NCI-H128 (cell line): ENCODE measurements at regions not wholly inside any gene's neighbourhood (a gene's known extent, or its start where the extent isn't known, plus 50 kb on each side); places are given as distances from the start of the nearest gene placed in this dataset.

Experiments
- DNase-seq: peaks from one replicate; lab custom pipeline; 2025; ENCODE audit not compliant: unreplicated experiment; lab: John Stamatoyannopoulos, UW

DNA sequence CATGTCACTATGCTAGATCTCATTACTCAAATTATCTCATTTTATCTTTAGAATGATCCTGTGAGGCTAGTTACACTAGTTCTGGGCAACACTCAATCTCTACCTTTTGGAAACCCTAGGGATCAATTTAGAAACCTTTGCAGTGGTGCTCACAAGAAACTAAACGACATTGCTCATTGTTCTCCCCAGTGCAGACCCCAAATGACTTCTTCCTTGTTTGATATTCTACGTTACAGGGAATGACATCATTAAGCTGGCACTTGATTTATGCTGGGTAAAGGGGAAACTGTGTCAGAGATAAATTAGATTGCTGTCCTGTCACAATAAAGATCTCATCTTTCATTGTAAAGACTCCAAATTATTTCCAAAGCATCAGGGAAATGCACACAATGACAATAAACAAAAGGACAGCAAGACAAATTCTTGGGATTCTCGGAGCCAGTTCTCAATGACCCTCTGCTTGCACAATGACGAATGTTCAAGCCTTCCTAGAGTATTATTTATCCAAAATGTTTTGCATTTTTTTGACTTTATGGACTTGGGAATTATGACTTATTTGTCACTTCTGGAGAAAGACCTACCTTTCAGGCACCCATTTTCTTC is 1121.8 kb upstream of the TENM4 start:
- no peak for DNase-seq

- DNase-seq = no peak
Measured at GRCh38 chr11:80559942-80560341, 1119.1 kb upstream of the TENM4 start.

- DNase-seq = no peak
Measured at GRCh38 chr11:80553565-80553964, 1112.7 kb upstream of the TENM4 start.

GRCh38 chr11:80542704-80543103 is 1101.9 kb upstream of the TENM4 start:
- DNase-seq = no peak

GRCh38 chr11:80538040-80538439 is 1097.2 kb upstream of the TENM4 start:
- DNase-seq = no peak

DNA sequence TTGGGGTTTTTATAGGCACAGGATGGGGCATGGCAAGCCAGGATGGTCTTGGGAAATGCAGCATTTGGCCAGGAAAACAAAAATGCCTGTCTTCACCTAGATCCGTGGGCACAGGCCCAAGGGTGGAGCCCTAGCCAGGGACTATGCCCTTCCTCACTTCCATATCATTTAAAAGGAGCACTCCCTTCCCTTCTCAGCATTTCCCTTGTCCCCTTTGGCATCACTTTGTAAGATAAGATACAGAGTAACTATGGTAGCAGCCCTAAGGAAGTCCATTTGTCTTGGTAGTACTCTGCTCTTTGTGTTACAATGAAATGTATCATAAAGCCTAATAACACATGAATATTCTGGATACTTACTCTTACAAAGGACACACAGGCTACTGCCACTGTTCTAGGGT is 1092.6 kb upstream of the TENM4 start:
- no peak for DNase-seq

DNA sequence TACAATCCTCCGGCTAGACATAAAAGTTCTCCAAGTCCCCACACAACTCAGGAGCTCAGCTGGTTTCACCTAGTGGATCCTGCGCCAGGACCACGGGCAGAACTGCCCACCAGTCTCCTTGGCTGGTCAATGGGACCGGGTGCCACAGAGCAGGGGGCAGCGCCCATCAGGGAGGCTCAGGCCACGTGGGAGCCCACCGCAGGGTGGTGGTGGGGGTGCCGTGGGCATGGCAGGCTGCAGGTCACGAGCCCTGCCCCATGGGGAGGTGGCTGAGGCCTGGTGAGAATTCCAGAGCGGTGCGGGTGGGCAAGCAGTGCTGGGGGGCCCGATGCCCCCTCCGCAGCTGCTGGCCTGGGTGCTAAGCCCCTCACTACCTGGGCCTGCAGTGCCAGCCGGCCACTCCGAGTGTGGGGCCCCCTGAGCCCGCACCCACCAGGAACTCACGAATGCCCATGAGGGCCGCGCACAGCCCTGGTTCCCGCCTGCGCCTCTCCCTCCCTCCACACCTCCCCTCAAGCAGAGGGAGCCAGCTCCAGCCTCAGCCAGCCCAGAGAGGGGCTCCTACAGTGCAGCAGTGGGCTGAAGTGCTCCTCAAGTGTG is 1091.9 kb upstream of the TENM4 start:
- no peak for DNase-seq

DNA sequence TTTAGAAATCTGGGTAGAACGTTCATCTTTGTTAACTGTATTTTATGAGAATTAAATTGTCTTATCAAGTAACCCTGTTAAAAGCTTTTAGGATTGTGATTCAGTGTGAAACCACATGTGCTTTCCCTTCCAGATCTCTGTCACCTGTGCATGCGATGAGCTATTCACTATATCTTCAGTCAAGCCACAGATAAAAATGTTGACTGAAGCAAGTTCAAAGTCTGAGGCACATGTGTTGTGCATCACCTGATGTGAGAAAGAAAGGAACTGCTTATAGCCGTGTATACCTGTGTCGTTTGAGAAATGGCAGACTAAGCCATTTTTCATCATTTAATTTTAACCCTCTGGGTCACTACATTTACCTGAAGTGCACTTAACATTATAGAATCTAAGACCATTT is 1088.9 kb upstream of the TENM4 start:
- DNase-seq = no peak

DNA sequence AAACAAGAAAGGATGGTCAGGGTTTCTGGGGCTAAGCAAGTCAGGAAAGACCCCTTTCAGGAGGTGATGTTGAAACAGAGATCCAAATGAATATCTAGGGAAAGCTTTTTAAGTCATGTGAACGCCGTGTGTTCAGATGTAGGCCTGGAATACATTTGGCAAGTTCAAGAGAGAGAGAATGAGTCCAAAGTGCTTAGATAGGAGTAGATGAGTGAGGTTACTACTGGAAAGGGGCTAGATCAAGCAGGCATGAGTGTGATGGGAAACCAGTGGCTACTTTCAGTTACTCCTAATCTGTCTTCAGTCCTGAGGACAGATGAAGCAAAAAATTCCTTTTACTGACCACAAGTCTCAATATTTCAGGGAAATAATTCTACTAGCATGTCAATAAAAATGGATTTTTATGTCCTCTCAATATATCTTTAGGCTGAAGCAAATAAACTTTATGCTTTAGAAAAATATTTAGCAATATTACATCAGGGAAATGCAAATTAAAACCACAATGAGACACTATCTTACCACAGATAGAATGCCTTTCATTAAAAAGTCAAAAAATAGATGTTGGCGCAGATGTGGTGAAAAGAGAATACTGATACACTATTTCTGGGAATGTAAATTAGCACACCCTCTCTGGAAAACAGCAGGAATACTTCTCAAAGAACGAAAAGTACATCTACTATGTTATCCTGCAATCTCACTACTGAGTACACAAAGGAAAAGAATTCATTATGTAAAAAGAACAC is 1085.0 kb upstream of the TENM4 start:
- DNase-seq = no peak

DNA sequence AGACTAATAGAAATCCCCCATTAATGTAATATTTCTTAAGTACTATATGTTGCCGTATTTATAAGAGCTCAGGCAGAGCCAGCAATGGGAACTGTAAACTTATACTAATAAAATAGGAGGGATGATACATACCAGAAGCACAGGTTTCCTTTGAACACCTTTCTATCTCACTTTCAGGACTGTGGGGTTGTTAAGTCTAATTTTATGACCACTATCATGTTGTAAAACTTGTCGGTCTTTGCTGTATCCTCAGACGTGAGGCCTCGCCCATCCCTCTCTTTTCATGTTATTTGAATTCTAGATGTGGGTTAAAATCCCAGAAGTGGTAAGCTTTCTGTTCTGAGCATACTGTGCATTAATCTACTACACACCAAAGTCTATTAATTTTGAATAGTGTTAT is 1083.5 kb upstream of the TENM4 start:
- DNase-seq = no peak

DNA sequence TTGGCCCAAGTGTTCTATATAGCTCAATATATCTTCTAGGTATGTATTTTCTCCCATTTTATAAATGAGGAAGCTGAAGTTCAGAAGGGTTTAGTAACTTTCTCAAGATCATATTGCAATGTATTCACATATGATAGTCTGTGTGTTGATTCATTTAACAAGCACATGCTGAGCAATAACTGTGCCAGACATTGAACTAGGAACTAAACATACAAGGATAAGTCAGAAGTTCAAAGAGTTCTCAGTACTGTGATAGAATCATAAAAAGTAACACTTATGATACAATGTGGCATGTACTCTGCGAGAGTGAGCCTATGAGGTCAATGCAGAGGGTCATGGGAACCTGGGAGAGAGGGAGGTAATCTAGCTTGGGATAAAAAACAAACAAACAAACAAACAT is 1082.2 kb upstream of the TENM4 start:
- DNase-seq = no peak

DNA sequence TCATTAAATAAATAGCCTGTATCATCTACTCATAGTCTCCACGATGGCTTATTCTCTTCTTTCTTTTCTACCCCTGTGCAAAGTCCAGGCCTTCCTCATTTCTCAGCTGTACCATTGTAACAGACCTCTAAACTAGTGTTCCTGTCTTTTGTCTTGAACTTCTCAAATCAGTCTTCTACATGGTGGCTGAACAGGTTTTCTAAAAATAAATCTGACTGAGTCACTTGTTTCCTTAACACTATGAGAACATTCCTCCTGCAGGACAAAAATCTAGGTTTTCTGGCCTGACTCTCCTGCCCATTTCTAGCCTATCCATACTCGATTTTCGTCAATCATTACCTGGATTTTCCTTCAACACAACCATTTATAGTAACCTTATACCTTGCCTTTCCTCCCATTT is 1080.8 kb upstream of the TENM4 start:
- DNase-seq = no peak

DNA sequence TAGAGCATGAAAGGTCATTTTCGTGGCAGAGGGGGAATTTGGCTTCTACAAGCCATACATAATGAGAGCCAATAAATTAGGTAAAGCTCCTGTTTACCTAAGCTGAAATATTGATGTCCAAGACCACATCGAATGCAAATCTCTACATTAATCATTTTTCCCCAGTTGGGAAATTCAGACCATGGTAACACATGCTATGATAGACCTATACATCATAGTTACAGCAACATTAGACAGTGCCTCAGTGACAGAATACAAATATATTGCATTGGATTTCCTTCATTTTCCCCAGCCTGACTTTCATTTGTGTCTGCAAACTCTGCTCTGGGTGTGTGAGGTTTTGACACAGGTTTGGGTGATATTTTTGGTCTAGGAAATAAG is 1079.7 kb upstream of the TENM4 start:
- no peak for DNase-seq

DNA sequence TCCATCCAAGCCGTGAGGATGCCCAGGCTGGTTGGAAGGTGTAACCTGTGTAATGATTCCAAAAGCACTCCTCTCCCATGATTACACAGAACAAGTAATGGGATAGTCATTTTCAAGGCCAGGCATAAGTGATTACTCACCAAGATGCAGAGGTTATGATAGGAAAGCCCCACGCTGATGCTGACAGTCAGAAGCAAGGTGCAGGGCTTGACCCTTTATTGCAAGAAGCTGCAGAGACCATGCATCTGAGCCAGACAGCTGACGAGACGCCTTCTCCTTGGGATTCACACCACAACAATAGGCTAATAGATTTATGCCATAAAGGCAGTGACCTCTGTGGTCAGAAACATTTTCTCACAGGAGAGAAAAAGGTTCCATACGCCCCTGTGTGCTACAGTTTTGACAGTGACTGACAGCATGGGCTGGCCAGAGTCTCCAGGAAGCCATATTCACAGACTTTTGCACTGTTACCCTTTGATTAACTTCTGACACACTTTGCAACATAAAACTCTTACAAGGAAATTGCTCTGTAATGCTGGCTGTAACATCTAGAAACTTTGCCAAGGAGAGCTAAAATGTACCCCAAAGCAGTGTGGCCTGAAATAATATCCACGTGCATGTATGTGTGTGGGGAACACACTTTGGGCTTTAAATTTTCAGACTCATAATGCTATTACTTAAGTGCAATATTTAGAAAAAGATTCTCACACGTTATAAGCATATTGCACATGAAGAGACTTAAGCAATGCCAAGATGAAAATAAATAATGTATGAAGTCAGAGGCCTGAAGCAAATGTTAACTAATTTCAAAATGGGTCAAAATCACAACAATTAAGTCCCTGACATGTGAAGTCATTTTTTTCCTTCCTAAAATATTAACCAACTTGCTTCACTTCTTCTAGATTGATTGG is 1079.0 kb upstream of the TENM4 start:
- no peak for DNase-seq

DNA sequence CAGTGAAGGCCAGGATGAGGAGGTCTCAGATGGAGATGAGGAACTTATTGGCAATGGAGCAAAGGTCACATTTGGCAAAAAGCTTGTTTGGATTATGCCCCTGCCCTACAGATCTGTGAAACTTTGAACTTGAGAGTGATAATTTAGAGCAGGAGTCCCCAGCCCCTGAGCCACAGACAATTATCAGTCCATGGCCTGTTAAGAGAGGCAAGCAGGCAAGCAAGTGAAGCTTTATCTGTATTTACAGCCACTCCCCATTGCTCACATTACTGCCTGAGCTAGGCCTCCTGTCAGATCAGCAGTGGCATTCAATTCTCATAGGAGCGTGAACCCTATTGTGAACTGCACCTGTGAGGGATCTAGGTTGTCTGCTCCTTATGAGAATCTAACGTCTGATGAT is 1076.9 kb upstream of the TENM4 start:
- no peak for DNase-seq

DNA sequence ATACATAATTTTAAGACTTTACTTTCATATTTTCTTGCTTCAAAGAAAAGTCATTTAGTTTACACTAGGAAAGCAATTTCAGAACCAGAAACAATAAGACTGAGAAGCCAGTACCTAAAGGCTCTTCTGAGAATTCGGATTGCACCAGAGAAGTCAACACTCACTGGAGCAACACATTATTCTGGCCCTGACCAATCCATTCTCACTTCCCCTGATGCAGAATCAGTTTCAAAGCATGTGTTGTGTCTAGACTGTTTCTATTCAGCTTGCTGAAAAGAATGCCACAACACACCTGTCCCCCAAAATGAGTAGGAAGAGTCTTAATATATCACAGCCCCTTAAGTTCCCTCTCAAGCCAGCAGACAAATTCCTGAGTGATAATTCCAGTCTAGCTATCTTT is 1074.3 kb upstream of the TENM4 start:
- DNase-seq = no peak

DNA sequence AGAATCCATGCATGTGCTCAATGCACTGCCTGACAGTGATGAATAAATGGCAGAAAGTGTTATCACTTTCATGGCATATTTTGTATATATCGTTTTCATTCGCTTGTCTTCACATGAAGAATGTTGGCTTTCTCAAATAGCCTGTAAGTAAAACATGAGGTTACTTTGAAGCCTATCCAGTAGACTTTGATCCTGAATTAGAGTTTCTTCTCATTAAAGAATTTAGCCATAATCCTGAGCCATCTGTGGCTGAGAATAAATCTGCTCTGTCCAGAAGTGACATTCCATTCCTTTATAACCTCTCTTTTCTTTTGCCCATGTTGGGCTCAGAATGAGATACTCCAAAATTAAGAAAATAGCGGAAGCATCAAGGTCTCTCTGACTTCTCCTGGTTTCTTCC is 1071.7 kb upstream of the TENM4 start:
- no peak for DNase-seq

DNA sequence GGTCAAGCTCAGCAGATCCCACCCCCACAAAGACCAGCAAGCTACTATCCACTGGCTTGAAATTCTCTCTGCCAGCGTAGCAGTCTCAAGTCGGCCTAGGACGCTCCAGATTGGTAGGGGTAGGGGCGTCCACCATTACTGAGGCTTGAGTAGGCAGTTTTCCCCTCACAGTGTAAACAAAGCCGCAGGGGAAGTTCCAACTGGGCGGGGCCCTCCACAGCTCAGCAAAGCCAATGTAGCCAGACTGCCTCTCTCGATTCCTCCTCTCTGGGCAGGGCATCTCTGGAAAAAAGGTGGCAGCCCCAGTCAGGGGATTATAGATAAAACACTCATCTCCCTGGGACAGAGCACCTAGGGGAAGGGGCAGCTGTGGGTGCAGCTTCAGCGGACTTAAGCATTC is 1064.9 kb upstream of the TENM4 start:
- DNase-seq = no peak

DNA sequence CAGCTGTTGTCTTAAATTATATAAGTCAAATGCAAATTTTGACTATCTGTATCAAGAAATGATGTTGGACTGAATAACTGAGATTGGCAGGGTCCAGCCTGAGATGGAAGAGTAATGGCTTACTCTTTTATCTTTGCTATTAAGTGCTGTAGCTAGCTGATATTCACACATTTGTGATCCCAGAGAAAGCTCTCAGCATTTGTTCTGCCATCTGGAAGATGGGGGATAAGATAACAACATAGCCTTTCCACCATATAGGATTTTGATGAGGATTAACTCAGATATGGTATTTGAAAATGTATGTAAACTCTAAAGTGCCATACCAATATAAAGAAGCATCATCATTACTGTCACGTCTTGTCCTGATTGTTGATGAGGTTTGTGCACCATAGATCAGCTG is 1063.2 kb upstream of the TENM4 start:
- DNase-seq = no peak

- no peak for DNase-seq
Measured at GRCh38 chr11:80502511-80502910, 1061.7 kb upstream of the TENM4 start.

- DNase-seq = no peak
Measured at GRCh38 chr11:80495116-80495515, 1054.3 kb upstream of the TENM4 start.

GRCh38 chr11:80487952-80488351 is 1047.1 kb upstream of the TENM4 start:
- DNase-seq = no peak
